Medulla oblongata (tissue), 1 donor: ENCODE measurements at regions not wholly inside any gene's neighbourhood (a gene's known extent, or its start where the extent isn't known, plus 50 kb on each side); places are given as distances from the start of the nearest gene placed in this dataset.
"Not testable (repeated sequence)": the region's sequence is repeated elsewhere in the genome, so short reads cannot be mapped to it uniquely, and the experiment has no call there.

Experiments used
- DNase-seq: peaks from one replicate; pipeline ENCODE4 v3.0.0-alpha.2; 2015; ENCODE audit errors: extremely low spot score

- DNase-seq = no peak
Observed at GRCh38 chr6:10343320-10343719, 71.6 kb downstream of the TFAP2A start.

- DNase-seq = no peak
Observed at GRCh38 chr6:10341605-10342004, 73.3 kb downstream of the TFAP2A start.

GRCh38 chr6:10338151-10338550 is 76.7 kb downstream of the TFAP2A start:
- DNase-seq = no peak

- not testable (repeated sequence) for DNase-seq
Observed at GRCh38 chr6:10337376-10337775, 77.5 kb downstream of the TFAP2A start.

GRCh38 chr6:10332111-10332510 is 82.8 kb downstream of the TFAP2A start:
- no peak for DNase-seq

GRCh38 chr6:10331334-10331968 is 83.4 kb downstream of the TFAP2A start:
- no peak for DNase-seq

- no peak for DNase-seq
Observed at GRCh38 chr6:10330515-10330914, 84.4 kb downstream of the TFAP2A start.

- DNase-seq = no peak
Observed at GRCh38 chr6:10323018-10323417, 91.9 kb downstream of the TFAP2A start.

- no peak for DNase-seq
Observed at GRCh38 chr6:10320291-10320690, 94.6 kb downstream of the TFAP2A start.

GRCh38 chr6:10316373-10316721 is 98.5 kb downstream of the TFAP2A start:
- peak; percentile 77 for DNase-seq

- DNase-seq = peak; percentile 26
Observed at GRCh38 chr6:10315658-10316372, 99.1 kb downstream of the TFAP2A start.

GRCh38 chr6:10315034-10315433 is 99.8 kb downstream of the TFAP2A start:
- no peak for DNase-seq

- DNase-seq = no peak
Observed at GRCh38 chr6:10314163-10314955, 100.5 kb downstream of the TFAP2A start.

- no peak for DNase-seq
Observed at GRCh38 chr6:10313799-10314162, 101.1 kb downstream of the TFAP2A start.

- no peak for DNase-seq
Observed at GRCh38 chr6:10312445-10312844, 102.4 kb downstream of the TFAP2A start.

GRCh38 chr6:10311546-10312405 is 103.1 kb downstream of the TFAP2A start:
- DNase-seq = not testable (repeated sequence)

GRCh38 chr6:10310826-10311225 is 104.0 kb downstream of the TFAP2A start:
- no peak for DNase-seq

GRCh38 chr6:10310330-10310653 is 104.6 kb downstream of the TFAP2A start:
- no peak for DNase-seq

- no peak for DNase-seq
Observed at GRCh38 chr6:10309457-10310329, 105.2 kb downstream of the TFAP2A start.

GRCh38 chr6:10307476-10307875 is 107.4 kb downstream of the TFAP2A start:
- DNase-seq = no peak

- no peak for DNase-seq
Observed at GRCh38 chr6:10307028-10307427, 107.8 kb downstream of the TFAP2A start.
